Endothelial cell of umbilical vein (primary cell): ENCODE measurements at regions not wholly inside any gene's neighbourhood (a gene's known extent, or its start where the extent isn't known, plus 50 kb on each side); places are given as distances from the start of the nearest gene placed in this dataset.

Source experiments
- BruUV-seq: library from RNA; stranded (reverse); fragments of 400-500 nt; replicated peaks from 2 replicates; lab custom pipeline; 2021; lab: Mats Ljungman, UMichigan
- CTCF ChIA-PET: fragments of 300-600, 350-600 bp; sonication (Branson Sonifier 250); formaldehyde crosslinking; loops from one replicate; lab custom pipeline; 2021; ENCODE audit warnings: antibody characterized with exemption, inconsistent platforms; lab: Charles Lee
- POLR2A ChIA-PET: fragments of 300-600, 350-600 bp; sonication (Branson Sonifier 250); formaldehyde crosslinking; loops from one replicate; lab custom pipeline; 2021; ENCODE audit warnings: antibody characterized with exemption, inconsistent platforms; lab: Charles Lee
- DNase-seq: peaks from one replicate; pipeline ENCODE4 v3.0.0-alpha.2; 2011; ENCODE audit warnings: low read depth, low spot score
- FAIRE-seq: peaks from 2 replicates; lab custom pipeline; 2011; peaks lifted over from hg19 to GRCh38; lab: Jason Lieb, UNC
- H2AFZ ChIP-seq: 2 replicates; pipeline ENCODE4 v1.6.0; 2012; ENCODE audit warnings: low read depth, low read length, control low read depth, inconsistent platforms
- H3K27ac ChIP-seq: 2 replicates; pipeline ENCODE4 v1.5.1; 2011; ENCODE audit warnings: low read depth, mild to moderate bottlenecking, control low read depth, low read length, moderate library complexity; ENCODE audit not compliant: insufficient read depth
- H3K27me3 ChIP-seq, 2 experiments: 2 replicates each; pipeline versions ENCODE4 v1.6.0 to v1.6.1; 2011; ENCODE audit warnings: low read length in 2 of 2, mixed read lengths in 1 of 2; ENCODE audit not compliant: control insufficient read depth in 2 of 2, insufficient read depth in 2 of 2
- H3K36me3 ChIP-seq, 2 experiments: 2 replicates in 1 of 2; 3 replicates in 1 of 2; pipeline ENCODE4 v1.5.1; 2011; ENCODE audit warnings: low read length in 2 of 2, mild to moderate bottlenecking in 1 of 2, moderate library complexity in 1 of 2; ENCODE audit not compliant: control insufficient read depth in 2 of 2, insufficient read depth in 2 of 2; ENCODE audit errors: extremely low read depth in 1 of 2
- H3K4me1 ChIP-seq: 3 replicates; pipeline ENCODE4 v1.5.1; 2011; ENCODE audit warnings: mild to moderate bottlenecking, low read length; ENCODE audit not compliant: control insufficient read depth, insufficient read depth; ENCODE audit errors: extremely low read depth
- H3K4me2 ChIP-seq: 2 replicates; pipeline ENCODE4 v1.6.1; 2011; ENCODE audit warnings: low read length, control low read depth, mixed read lengths; ENCODE audit not compliant: insufficient read depth
- H3K4me3 ChIP-seq, 3 experiments: fragments of 200-600 bp in 1 of 3; sonication (generic), shearing (Covaris generic) in 1 of 3; replicated peaks in 1 of 3; 2 replicates each; pipeline ENCODE4 v1.5.1; 2011 to 2016; ENCODE audit warnings: control low read depth in 3 of 3, low read length in 3 of 3, mild to moderate bottlenecking in 2 of 3, inconsistent platforms in 1 of 3, low read depth in 1 of 3, moderate library complexity in 1 of 3; ENCODE audit not compliant: insufficient read depth in 1 of 3
- H3K79me2 ChIP-seq: 2 replicates; pipeline ENCODE4 v1.6.0; 2012; ENCODE audit warnings: low read length, inconsistent platforms; ENCODE audit not compliant: control insufficient read depth, insufficient read depth
- H3K9ac ChIP-seq: replicated peaks from 2 replicates; pipeline ENCODE3; 2011; ENCODE audit warnings: low read length, control low read depth; ENCODE audit not compliant: insufficient read depth; ENCODE audit errors: extremely low read depth
- H3K9me1 ChIP-seq: replicated peaks from 3 replicates; pipeline ENCODE4 v1.6.0; 2011; ENCODE audit warnings: mild to moderate bottlenecking, low read length; ENCODE audit not compliant: control insufficient read depth, insufficient read depth; ENCODE audit errors: extremely low read depth
- H3K9me3 ChIP-seq: replicated peaks from 2 replicates; pipeline ENCODE4 v1.5.1; 2012; ENCODE audit warnings: low read length, inconsistent platforms; ENCODE audit not compliant: control insufficient read depth, insufficient read depth
- H4K20me1 ChIP-seq: replicated peaks from 2 replicates; pipeline ENCODE3; 2011; ENCODE audit warnings: mild to moderate bottlenecking, low read length; ENCODE audit not compliant: control insufficient read depth, insufficient read depth; ENCODE audit errors: extremely low read depth
- CTCF ChIP-seq, 2 donors: IDR thresholded peaks; 1 replicate in 1 of 2; 2 replicates in 1 of 2; pipeline ENCODE4 v1.5.1; 2011; ENCODE audit warnings: low read length in 2 of 2, mild to moderate bottlenecking in 2 of 2, moderate library complexity in 2 of 2, control low read depth in 1 of 2, inconsistent platforms in 1 of 2, low read depth in 1 of 2; ENCODE audit not compliant: insufficient read depth in 1 of 2; ENCODE audit errors: extremely low read depth in 1 of 2
- EZH2 ChIP-seq: IDR thresholded peaks from 2 replicates; pipeline ENCODE4 v1.6.1; 2012; ENCODE audit warnings: borderline replicate concordance, low read depth, mild to moderate bottlenecking, moderate library complexity, low read length, inconsistent platforms; ENCODE audit not compliant: severe bottlenecking
- FOS ChIP-seq: IDR thresholded peaks from 2 replicates; pipeline ENCODE4 v1.6.1; 2011; ENCODE audit warnings: mild to moderate bottlenecking, low read length, moderate library complexity, borderline replicate concordance; ENCODE audit not compliant: insufficient read depth
- GATA2 ChIP-seq: IDR thresholded peaks from 2 replicates; pipeline ENCODE4 v1.7.0; 2011; ENCODE audit warnings: low read depth, mild to moderate bottlenecking, moderate library complexity, mixed read lengths, low read length; ENCODE audit not compliant: insufficient read length, insufficient read depth
- JUN ChIP-seq: IDR thresholded peaks from 2 replicates; pipeline ENCODE4 v1.6.1; 2011; ENCODE audit warnings: borderline replicate concordance, low read depth; ENCODE audit not compliant: insufficient read length, insufficient read depth
- MYC ChIP-seq: IDR thresholded peaks from one replicate; pipeline ENCODE4 v1.6.1; 2011; ENCODE audit warnings: mild to moderate bottlenecking, low read depth, low read length
- POLR2A ChIP-seq: IDR thresholded peaks from 2 replicates; pipeline ENCODE4 v1.6.1; 2012; ENCODE audit warnings: low read depth, mild to moderate bottlenecking, control low read depth, low read length
- POLR2AphosphoS5 ChIP-seq: IDR thresholded peaks from 2 replicates; pipeline ENCODE4 v1.6.1; 2012; ENCODE audit warnings: low read depth, mild to moderate bottlenecking, control low read depth, low read length, moderate library complexity; ENCODE audit not compliant: insufficient read depth
- dilution Hi-C: fragments of 300-500 bp; cut with MboI; formaldehyde crosslinking; loops from one replicate; pipeline ENCODE4 v1.15.0; 2019; ENCODE audit warnings: low sequenced_read_pairs; ENCODE audit not compliant: extremely low pct_ligation_motif_present
- intact Hi-C: fragments of 100-400 bp; cut with micrococcal nuclease; formaldehyde crosslinking; loops from one replicate; pipeline ENCODE4 v1.10.0; 2022
- TF ChIP-seq, protein P1 (sequence below): IDR thresholded peaks from 2 replicates; pipeline ENCODE4 v1.6.1; 2011; ENCODE audit not compliant: insufficient read depth, insufficient read length

- dilution Hi-C loops (no loop called here), intact Hi-C loops (loop anchor here (2.0 to 5.0 kb wide), 2 partner anchors 25 to 887 kb away; no protein-coding TSS in a partner anchor)
- Histone ChIP-seq H3K4me2 (no peak overlapping the region), H3K79me2 (no peaks in the 10 kb centered on the region), H3K4me1 (no peaks in the 10 kb centered on the region), H4K20me1 (no peaks in the 10 kb centered on the region), H3K9me1 (no peaks in the 10 kb centered on the region), H3K27ac (no peak overlapping the region), H2AFZ (no peak overlapping the region), H3K27me3 (no peaks in the 10 kb centered on the region), H3K36me3 (no peaks in the 10 kb centered on the region), H3K4me3 (no peak overlapping the region), H3K9ac (no peak overlapping the region), H3K9me3 (no peaks in the 10 kb centered on the region)
- TF ChIP-seq POLR2AphosphoS5: no peak
- no peak for TF ChIP-seq MYC
- TF ChIP-seq CTCF (IDR thresholded peaks at IDR 0.05; ENCODE audit: extremely low read depth in 1 of 2, insufficient read depth in 1 of 2, low read depth in 1 of 2, low read length in 2 of 2): no peak
- no peak for TF ChIP-seq EZH2
- TF ChIP-seq GATA2: no peak
- TF ChIP-seq, protein P1, sequence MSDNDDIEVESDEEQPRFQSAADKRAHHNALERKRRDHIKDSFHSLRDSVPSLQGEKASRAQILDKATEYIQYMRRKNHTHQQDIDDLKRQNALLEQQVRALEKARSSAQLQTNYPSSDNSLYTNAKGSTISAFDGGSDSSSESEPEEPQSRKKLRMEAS: no peak
- TF ChIP-seq FOS: no peak
- no peak for TF ChIP-seq POLR2A
- no peak for TF ChIP-seq JUN
- ChIA-PET CTCF (interaction anchor here (1.2 to 1.7 kb wide), 2 partner anchors 229 to 263 kb away, joined by 3 to 5 read pairs; no protein-coding TSS in a partner anchor), POLR2A (no interaction called here)
- no peak for DNase-seq
- FAIRE-seq: no peak
- no TSS peak for BruUV-seq
These were observed 98.0 kb upstream of the DCLK2 start for GRCh38 chr4:149980121-149980682.
